Gastrocnemius medialis (tissue), 4 donors: ENCODE measurements at regions not wholly inside any gene's neighbourhood (a gene's known extent, or its start where the extent isn't known, plus 50 kb on each side); places are given as distances from the start of the nearest gene placed in this dataset.

Experiments
- CTCF ChIP-seq, 5 experiments: fragments of 450-650 bp in 3 of 5; fragments of 200-600 bp in 2 of 5; sonication (generic) in 2 of 5; IDR thresholded peaks in 4 of 5; conservative IDR thresholded peaks in 1 of 5; 1 replicate in 4 of 5; 2 replicates in 1 of 5; pipeline ENCODE4 v1.5.1; 2016 to 2019; ENCODE audit warnings: antibody characterized with exemption in 5 of 5, mild to moderate bottlenecking in 3 of 5, moderate library complexity in 3 of 5
- POLR2A ChIP-seq, 2 donors: fragments of 450-650 bp; IDR thresholded peaks; one replicate each; pipeline ENCODE4 v1.6.1; 2017; ENCODE audit warnings: antibody characterized with exemption in 2 of 2, mild to moderate bottlenecking in 2 of 2, moderate library complexity in 2 of 2

GRCh38 chr2:160582490-160583145 lies 89.0 kb upstream of the RBMS1 start:
- TF ChIP-seq CTCF (IDR thresholded peaks at IDR 0.05 in 4 of 5, conservative IDR thresholded peaks at IDR 0.05 in 1 of 5) (no peak), POLR2A (IDR thresholded peaks at IDR 0.05) (no peak)
